ENCODE measurements at regions not wholly inside any gene's neighbourhood (a gene's known extent, or its start where the extent isn't known, plus 50 kb on each side); places are given as distances from the start of the nearest gene placed in this dataset.

- TF ChIP-seq POLR2AphosphoS5 (IDR thresholded peaks at IDR 0.05; ENCODE audit: low read depth, low read length) = no peak
- no peak for TF ChIP-seq TAF1 (IDR thresholded peaks at IDR 0.05; ENCODE audit: low read depth, low read length)
- no peak for TF ChIP-seq SPI1 (IDR thresholded peaks at IDR 0.05; ENCODE audit: low read depth, low read length)
- no peak for TF ChIP-seq POLR2A (IDR thresholded peaks at IDR 0.05; ENCODE audit: low read depth, low read length)
- no peak for TF ChIP-seq PAX5 (IDR thresholded peaks at IDR 0.05; ENCODE audit: insufficient read depth, low read length, severe bottlenecking)
- TF ChIP-seq POU2F2 (IDR thresholded peaks at IDR 0.05; ENCODE audit: low read depth, low read length) = no peak
Measured at GRCh38 chr10:128528781-128529180, 402.6 kb upstream of the MKI67 start.

Data from GM12891 (cell line).